GM12891 (cell line): ENCODE measurements at regions not wholly inside any gene's neighbourhood (a gene's known extent, or its start where the extent isn't known, plus 50 kb on each side); places are given as distances from the start of the nearest gene placed in this dataset.

Experiments
- POLR2A ChIP-seq: IDR thresholded peaks from 2 replicates; pipeline ENCODE4 v1.6.1; 2011; ENCODE audit warnings: low read depth, low read length, control low read depth
- POLR2AphosphoS5 ChIP-seq: IDR thresholded peaks from 2 replicates; pipeline ENCODE4 v1.6.1; 2011; ENCODE audit warnings: low read depth, low read length, control low read depth
- POU2F2 ChIP-seq: IDR thresholded peaks from 2 replicates; pipeline ENCODE4 v1.6.1; 2011; ENCODE audit warnings: low read depth, mild to moderate bottlenecking, control low read depth, low read length, moderate library complexity
- TAF1 ChIP-seq: IDR thresholded peaks from 2 replicates; pipeline ENCODE4 v1.6.1; 2011; ENCODE audit warnings: low read depth, low read length, control low read depth

DNA sequence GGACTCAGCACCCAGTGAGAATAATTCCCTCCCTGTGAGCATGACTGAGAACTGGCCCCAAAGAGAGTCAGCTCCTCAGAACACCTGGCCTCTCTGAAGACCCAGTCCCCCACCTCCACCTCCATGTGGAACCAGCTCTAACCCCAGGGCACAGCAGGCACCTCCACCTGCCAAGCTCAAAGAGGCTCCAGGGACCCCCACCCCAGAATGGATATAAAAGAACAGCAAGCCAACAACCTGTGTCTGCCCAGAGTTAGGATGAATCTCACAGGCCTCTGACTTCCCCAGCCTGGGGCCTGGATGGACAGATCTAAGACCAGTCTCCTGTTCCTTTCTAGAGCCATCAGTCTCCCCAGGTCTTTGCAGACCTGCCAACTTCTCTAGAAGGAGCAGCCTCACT, 498.5 kb downstream of the EIPR1 start:
- no peak for TF ChIP-seq POLR2A
- no peak for TF ChIP-seq TAF1
- TF ChIP-seq POLR2AphosphoS5, result no peak
- TF ChIP-seq POU2F2, result no peak
